HepG2 (cell line): ENCODE measurements at regions not wholly inside any gene's neighbourhood (a gene's known extent, or its start where the extent isn't known, plus 50 kb on each side); places are given as distances from the start of the nearest gene placed in this dataset.
A peak's percentile ranks its signal among the peaks of the same experiment; 100 is the strongest.

ENCODE experiments used
- ATAC-seq: fragments of 200-7000 bp; cut with Tn5 transposase; 3 replicates; pipeline ENCODE4 v1.9.1; 2020; ENCODE audit warnings: mild to moderate bottlenecking, moderate library complexity
- BruUV-seq: library from RNA; stranded (reverse); fragments of 400-500 nt; replicated peaks from 2 replicates; lab custom pipeline; 2021; lab: Mats Ljungman, UMichigan
- CTCF ChIA-PET: fragments of 300-600 bp; formaldehyde crosslinking; extraction: SDS; loops from one replicate; lab custom pipeline; 2021; ENCODE audit warnings: low total read pairs, inconsistent platforms, low intra/inter-chr PET ratio; lab: Yijun Ruan, JAX
- POLR2A ChIA-PET: fragments of 350-600 bp; sonication (Branson Sonifier 250); formaldehyde crosslinking; loops from one replicate; lab custom pipeline; 2020; ENCODE audit warnings: antibody characterized with exemption, inconsistent platforms; lab: Yijun Ruan, JAX
- DNase-seq: peaks from one replicate; pipeline ENCODE4 v3.0.0-alpha.2; 2015; ENCODE audit warnings: low spot score
- FAIRE-seq: peaks from 3 replicates; lab custom pipeline; 2011; peaks lifted over from hg19 to GRCh38; lab: Jason Lieb, UNC
- H2AFZ ChIP-seq: one replicate; pipeline ENCODE4 v1.6.1; 2011; ENCODE audit warnings: low read length, inconsistent platforms
- H3K27ac ChIP-seq: fragments of 300-600 bp; 3 replicates; pipeline ENCODE4 v1.8.0; 2011; ENCODE audit warnings: mixed run types, mild to moderate bottlenecking, mixed read lengths, low read length, inconsistent platforms; ENCODE audit not compliant: insufficient read depth; ENCODE audit errors: extremely low read length
- H3K27me3 ChIP-seq, 2 experiments: fragments of 200-600 bp in 1 of 2; 2 replicates in 1 of 2; 3 replicates in 1 of 2; pipeline versions ENCODE4 v1.6.0 to v1.8.0; 2011; ENCODE audit warnings: low read length in 2 of 2, mild to moderate bottlenecking in 2 of 2, moderate library complexity in 2 of 2, inconsistent platforms in 1 of 2; ENCODE audit not compliant: insufficient read depth in 2 of 2, control insufficient read depth in 1 of 2
- H3K36me3 ChIP-seq, 2 experiments: fragments of 200-600 bp in 1 of 2; replicated peaks in 1 of 2; 2 replicates in 1 of 2; 3 replicates in 1 of 2; pipeline versions ENCODE4 v1.5.1 to v1.8.0; 2011; ENCODE audit warnings: low read length in 2 of 2, inconsistent platforms in 1 of 2; ENCODE audit not compliant: insufficient read depth in 2 of 2, control insufficient read depth in 1 of 2
- H3K4me1 ChIP-seq: 2 replicates; pipeline ENCODE4 v1.5.1; 2012; ENCODE audit warnings: low read length, inconsistent platforms; ENCODE audit not compliant: insufficient read depth
- H3K4me2 ChIP-seq: 2 replicates; pipeline ENCODE4 v1.6.0; 2011; ENCODE audit warnings: low read depth, low read length, inconsistent platforms
- H3K4me3 ChIP-seq, 3 experiments: fragments of 200-600 bp in 1 of 3; sonication (generic), shearing (Covaris generic) in 1 of 3; replicated peaks in 1 of 3; 2 replicates each; pipeline ENCODE4 v1.5.1; 2011 to 2016; ENCODE audit warnings: low read length in 3 of 3, inconsistent platforms in 2 of 3, low read depth in 2 of 3, mild to moderate bottlenecking in 2 of 3, control low read depth in 1 of 3, mixed read lengths in 1 of 3; ENCODE audit not compliant: insufficient read depth in 1 of 3
- H3K79me2 ChIP-seq: one replicate; pipeline ENCODE4 v1.6.1; 2011; ENCODE audit warnings: low read length, inconsistent platforms; ENCODE audit not compliant: insufficient read depth
- H3K9ac ChIP-seq: 2 replicates; pipeline ENCODE4 v1.6.0; 2011; ENCODE audit warnings: mild to moderate bottlenecking, low read depth, low read length, inconsistent platforms; ENCODE audit not compliant: insufficient read depth
- H3K9me3 ChIP-seq: 2 replicates; pipeline ENCODE4 v1.5.1; 2012; ENCODE audit warnings: mild to moderate bottlenecking, low read length
- H4K20me1 ChIP-seq: 2 replicates; pipeline ENCODE4 v1.6.0; 2011; ENCODE audit warnings: inconsistent platforms, mild to moderate bottlenecking, low read length, moderate library complexity; ENCODE audit not compliant: insufficient read depth
- BCL3 ChIP-seq: sonication (generic); formaldehyde crosslinking; IDR thresholded peaks from 2 replicates; pipeline ENCODE4 v1.5.1; 2020; ENCODE audit warnings: mild to moderate bottlenecking, missing genetic modification reagents, moderate library complexity
- DBP ChIP-seq: sonication (generic); formaldehyde crosslinking; IDR thresholded peaks from 2 replicates; pipeline ENCODE4 v1.4.0; 2020; ENCODE audit warnings: missing genetic modification reagents; ENCODE audit errors: not compliant biosample characterization
- FOXA1 ChIP-seq, 2 experiments: fragments of 450-650 bp in 1 of 2; sonication (generic) in 1 of 2; formaldehyde crosslinking in 1 of 2; IDR thresholded peaks; 2 replicates each; pipeline versions ENCODE4 v1.4.0 to v1.6.1; 2016 to 2020; ENCODE audit warnings: missing genetic modification reagents in 1 of 2
- PHF8 ChIP-seq: sonication (generic); formaldehyde crosslinking; IDR thresholded peaks from 2 replicates; pipeline ENCODE4 v1.5.0; 2020; ENCODE audit warnings: missing genetic modification reagents
- RAD51 ChIP-seq: fragments of 450-650 bp; IDR thresholded peaks from 2 replicates; pipeline ENCODE4 v1.6.1; 2016; ENCODE audit warnings: borderline replicate concordance
- ZNF10 ChIP-seq: sonication (generic); formaldehyde crosslinking; IDR thresholded peaks from 2 replicates; pipeline ENCODE4 v1.4.0; 2020; ENCODE audit warnings: mild to moderate bottlenecking, low read depth, missing genetic modification reagents, borderline replicate concordance
- WGBS: methylation state at CpG from one replicate; pipeline ENCODE4 v1.1.6; 2017; ENCODE audit warnings: low lambda C conversion rate; 5-methylcytosine and 5-hydroxymethylcytosine counted together
- in situ Hi-C: cut with HindIII; loops from 2 replicates; pipeline ENCODE4 v1.10.0; 2017; ENCODE audit warnings: low pct_unique_long_range_greater_than_20kb; ENCODE audit not compliant: extremely low pct_ligation_motif_present
- intact Hi-C: fragments of 100-400 bp; cut with micrococcal nuclease; formaldehyde crosslinking; loops from one replicate; pipeline ENCODE4 v1.10.0; 2022; ENCODE audit not compliant: unreplicated experiment

- TF ChIP-seq FOXA1 (IDR thresholded peaks at IDR 0.05) (no peak), FOXA1 (CRISPR knock-in tag; IDR thresholded peaks at IDR 0.05) (peak; percentile 46; the same call in 1 of the 2 replicates), BCL3 (CRISPR knock-in tag) (no peak), PHF8 (CRISPR knock-in tag) (no peak)
Measured at GRCh38 chr3:167929968-167930367, 165.8 kb downstream of the GOLIM4 start (continued).

GRCh38 chr3:167928381-167928780, 167.3 kb downstream of the GOLIM4 start:
- Histone ChIP-seq H3K9ac (no peak overlapping the region), H3K79me2 (no peaks in the 10 kb centered on the region), H3K36me3 (no peaks in the 10 kb centered on the region), H3K27ac (no peak overlapping the region), H2AFZ (no peak overlapping the region), H3K4me1 (no peaks in the 10 kb centered on the region), H3K9me3 (no peaks in the 10 kb centered on the region), H3K4me3 (no peak overlapping the region), H4K20me1 (no peaks in the 10 kb centered on the region)
- WGBS = 43% methylated on average over 4 of the region's 4 CpGs
- in situ Hi-C loops = loop anchor here (25.0 kb wide), 1 partner anchor 234 kb away; no protein-coding TSS in a partner anchor
- BruUV-seq = no TSS peak
- ChIA-PET POLR2A (no interaction called here), CTCF (interaction anchor here (1.6 to 1.7 kb wide), 2 partner anchors 112 to 237 kb away, joined by 5 read pairs; no protein-coding TSS in a partner anchor)
- TF ChIP-seq RAD51 (no peak), DBP (no peak), ZNF10 (no peak)
- TF ChIP-seq, all 625 proteins: peak for 0
- intact Hi-C loops = loop anchor here (1.0 kb wide), 2 partner anchors 112 to 237 kb away; no protein-coding TSS in a partner anchor
- Histone ChIP-seq H3K27me3 (no peaks in the 10 kb centered on the region), H3K4me2 (no peak overlapping the region)
- ATAC-seq (no peak), DNase-seq (no peak), FAIRE-seq (no peak)
